ENCODE measurements at regions not wholly inside any gene's neighbourhood (a gene's known extent, or its start where the extent isn't known, plus 50 kb on each side); places are given as distances from the start of the nearest gene placed in this dataset.
A peak's percentile ranks its signal among the peaks of the same experiment; 100 is the strongest.

DNA sequence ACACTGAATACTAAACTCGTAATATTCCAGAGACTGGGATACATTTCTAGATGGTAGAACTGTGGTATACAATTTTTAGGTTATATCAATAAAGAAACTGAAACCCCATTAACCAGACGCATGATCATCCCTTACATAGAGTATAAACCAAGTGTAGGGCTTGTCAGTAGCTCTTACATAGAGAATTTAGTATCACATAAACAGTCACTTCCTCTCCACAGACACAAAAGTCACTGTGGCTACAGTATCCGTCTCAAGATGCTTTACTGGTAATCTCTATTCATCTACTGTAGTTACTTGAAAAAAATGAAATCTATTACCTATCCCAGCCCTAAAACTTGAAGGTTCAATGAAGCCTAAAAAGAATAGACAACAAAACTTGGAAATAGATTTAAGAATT lies 252.3 kb upstream of the TMPRSS15 start:
- Histone ChIP-seq H3K4me2 (ENCODE audit: low read depth, low read length) (peak overlapping the region; percentile 28), H3K9me3 (replicated peaks; ENCODE audit: insufficient read depth, low read length) (no peaks in the 10 kb centered on the region), H3K9ac (ENCODE audit: low read length) (no peak overlapping the region), H3K36me3 (replicated peaks; ENCODE audit: insufficient read depth, low read length) (no peaks in the 10 kb centered on the region), H2AFZ (ENCODE audit: low read length) (peak overlapping the region; percentile 33), H3K27me3 (replicated peaks; ENCODE audit: insufficient read depth, low read length) (no peaks in the 10 kb centered on the region), H3K4me1 (ENCODE audit: low read length) (no peaks in the 10 kb centered on the region), H3K79me2 (ENCODE audit: low read length) (no peaks in the 10 kb centered on the region), H3K4me3 (ENCODE audit: low read length) (peak overlapping the region; percentile 13; the same call in 1 of the 2 replicates), H3K27ac (ENCODE audit: low read length) (peak overlapping the region; percentile 12; the same call in 1 of the 2 replicates), H3F3A (ENCODE audit: insufficient read depth, low read length) (no peaks in the 10 kb centered on the region), H4K20me1 (ENCODE audit: insufficient read depth, low read length) (no peaks in the 10 kb centered on the region), H3K9me2 (replicated peaks; ENCODE audit: insufficient read depth, low read length) (no peaks in the 10 kb centered on the region)
- peak; percentile 77 for DNase-seq
- TF ChIP-seq EZH2phosphoT487 (IDR thresholded peaks at IDR 0.05; ENCODE audit: low read length) (no peak), EZH2 (optimal IDR thresholded peaks at IDR 0.05; ENCODE audit: low read depth, low read length) (no peak)
- TF ChIP-seq, protein P1, sequence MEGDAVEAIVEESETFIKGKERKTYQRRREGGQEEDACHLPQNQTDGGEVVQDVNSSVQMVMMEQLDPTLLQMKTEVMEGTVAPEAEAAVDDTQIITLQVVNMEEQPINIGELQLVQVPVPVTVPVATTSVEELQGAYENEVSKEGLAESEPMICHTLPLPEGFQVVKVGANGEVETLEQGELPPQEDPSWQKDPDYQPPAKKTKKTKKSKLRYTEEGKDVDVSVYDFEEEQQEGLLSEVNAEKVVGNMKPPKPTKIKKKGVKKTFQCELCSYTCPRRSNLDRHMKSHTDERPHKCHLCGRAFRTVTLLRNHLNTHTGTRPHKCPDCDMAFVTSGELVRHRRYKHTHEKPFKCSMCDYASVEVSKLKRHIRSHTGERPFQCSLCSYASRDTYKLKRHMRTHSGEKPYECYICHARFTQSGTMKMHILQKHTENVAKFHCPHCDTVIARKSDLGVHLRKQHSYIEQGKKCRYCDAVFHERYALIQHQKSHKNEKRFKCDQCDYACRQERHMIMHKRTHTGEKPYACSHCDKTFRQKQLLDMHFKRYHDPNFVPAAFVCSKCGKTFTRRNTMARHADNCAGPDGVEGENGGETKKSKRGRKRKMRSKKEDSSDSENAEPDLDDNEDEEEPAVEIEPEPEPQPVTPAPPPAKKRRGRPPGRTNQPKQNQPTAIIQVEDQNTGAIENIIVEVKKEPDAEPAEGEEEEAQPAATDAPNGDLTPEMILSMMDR (IDR thresholded peaks at IDR 0.05; ENCODE audit: low read length), result no peak

DNA sequence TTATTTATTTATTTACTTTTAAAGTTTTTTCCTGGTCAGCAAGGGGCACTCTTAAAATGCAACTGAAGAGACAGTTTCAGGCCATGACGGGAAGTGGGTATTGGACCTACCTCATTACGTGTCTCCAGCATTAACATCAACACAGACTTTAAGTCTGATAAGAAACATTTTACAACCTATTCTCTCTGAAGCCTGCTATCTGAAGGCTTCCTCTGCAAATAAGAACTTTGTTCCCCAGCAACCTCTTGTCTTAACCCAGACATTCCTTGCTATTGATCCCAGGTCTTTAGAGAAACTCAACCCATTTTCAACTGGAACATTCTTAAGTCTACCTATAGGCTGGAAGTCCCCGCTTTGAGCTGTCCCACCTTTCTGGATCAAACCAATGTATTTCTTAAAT lies 258.3 kb upstream of the TMPRSS15 start:
- Histone ChIP-seq H3K79me2 (ENCODE audit: low read length) (no peaks in the 10 kb centered on the region), H3K4me1 (ENCODE audit: low read length) (no peaks in the 10 kb centered on the region), H3K9ac (ENCODE audit: low read length) (no peak overlapping the region), H3K9me2 (replicated peaks; ENCODE audit: insufficient read depth, low read length) (no peaks in the 10 kb centered on the region), H3K27ac (ENCODE audit: low read length) (no peak overlapping the region), H2AFZ (ENCODE audit: low read length) (no peak overlapping the region), H3K36me3 (replicated peaks; ENCODE audit: insufficient read depth, low read length) (no peaks in the 10 kb centered on the region), H3K9me3 (replicated peaks; ENCODE audit: insufficient read depth, low read length) (no peaks in the 10 kb centered on the region), H3K4me3 (ENCODE audit: low read length) (no peak overlapping the region), H3K27me3 (replicated peaks; ENCODE audit: insufficient read depth, low read length) (no peaks in the 10 kb centered on the region), H3F3A (ENCODE audit: insufficient read depth, low read length) (no peaks in the 10 kb centered on the region), H3K4me2 (ENCODE audit: low read depth, low read length) (no peak overlapping the region), H4K20me1 (ENCODE audit: insufficient read depth, low read length) (no peaks in the 10 kb centered on the region)
- TF ChIP-seq EZH2 (optimal IDR thresholded peaks at IDR 0.05; ENCODE audit: low read depth, low read length) (no peak), EZH2phosphoT487 (IDR thresholded peaks at IDR 0.05; ENCODE audit: low read length) (no peak)
- TF ChIP-seq, protein P1 (IDR thresholded peaks at IDR 0.05; ENCODE audit: low read length), result no peak
- no peak for DNase-seq

DNA sequence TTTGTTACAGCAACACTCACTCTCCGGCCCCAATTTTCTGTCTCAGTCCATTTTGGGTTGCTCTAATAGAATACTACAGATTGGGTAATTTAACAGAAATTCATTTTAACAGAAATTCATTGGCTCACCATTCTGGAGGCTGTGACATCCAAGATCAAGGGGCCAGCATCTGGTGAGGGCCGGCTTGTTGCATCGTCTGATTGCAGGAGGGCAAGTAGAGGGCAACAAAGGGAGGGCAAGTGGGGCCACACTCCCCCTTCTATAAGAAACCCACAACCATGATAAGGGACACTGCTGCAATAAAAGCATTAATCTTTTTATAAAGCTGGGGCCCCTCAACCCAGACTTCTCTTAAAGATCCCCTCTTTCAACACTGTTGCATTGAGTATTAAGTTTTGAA lies 260.1 kb upstream of the TMPRSS15 start:
- Histone ChIP-seq H3F3A (ENCODE audit: insufficient read depth, low read length) (no peaks in the 10 kb centered on the region), H3K4me3 (ENCODE audit: low read length) (no peak overlapping the region), H3K27me3 (replicated peaks; ENCODE audit: insufficient read depth, low read length) (no peaks in the 10 kb centered on the region), H3K4me1 (ENCODE audit: low read length) (no peaks in the 10 kb centered on the region), H2AFZ (ENCODE audit: low read length) (no peak overlapping the region), H3K4me2 (ENCODE audit: low read depth, low read length) (no peak overlapping the region), H4K20me1 (ENCODE audit: insufficient read depth, low read length) (no peaks in the 10 kb centered on the region), H3K79me2 (ENCODE audit: low read length) (no peaks in the 10 kb centered on the region), H3K9me3 (replicated peaks; ENCODE audit: insufficient read depth, low read length) (no peaks in the 10 kb centered on the region), H3K36me3 (replicated peaks; ENCODE audit: insufficient read depth, low read length) (no peaks in the 10 kb centered on the region), H3K9ac (ENCODE audit: low read length) (no peak overlapping the region), H3K27ac (ENCODE audit: low read length) (no peak overlapping the region), H3K9me2 (replicated peaks; ENCODE audit: insufficient read depth, low read length) (no peaks in the 10 kb centered on the region)
- TF ChIP-seq EZH2phosphoT487 (IDR thresholded peaks at IDR 0.05; ENCODE audit: low read length) (no peak), EZH2 (optimal IDR thresholded peaks at IDR 0.05; ENCODE audit: low read depth, low read length) (no peak)
- TF ChIP-seq, protein P1 (IDR thresholded peaks at IDR 0.05; ENCODE audit: low read length), result no peak
- DNase-seq, result no peak

Data from MM.1S (cell line).